NB4 (cell line): ENCODE measurements at regions not wholly inside any gene's neighbourhood (a gene's known extent, or its start where the extent isn't known, plus 50 kb on each side); places are given as distances from the start of the nearest gene placed in this dataset.

Source experiments
- DNase-seq: peaks from one replicate; pipeline ENCODE4 v3.0.0; 2010; ENCODE audit warnings: low read depth
- H3K4me3 ChIP-seq: one replicate; pipeline ENCODE4 v1.5.1; 2011; ENCODE audit warnings: mild to moderate bottlenecking, low read depth, low read length, moderate library complexity
- CTCF ChIP-seq: IDR thresholded peaks from one replicate; pipeline ENCODE4 v1.5.1; 2012; ENCODE audit warnings: low read depth, low read length
- MAX ChIP-seq: IDR thresholded peaks from 2 replicates; pipeline ENCODE4 v1.6.1; 2011; ENCODE audit warnings: low read depth, low read length
- MYC ChIP-seq: IDR thresholded peaks from 2 replicates; pipeline ENCODE4 v1.6.1; 2011; ENCODE audit warnings: low read depth, low read length
- POLR2A ChIP-seq: IDR thresholded peaks from 2 replicates; pipeline ENCODE4 v1.6.1; 2011; ENCODE audit warnings: mild to moderate bottlenecking; ENCODE audit not compliant: insufficient read length; ENCODE audit errors: extremely low read depth

GRCh38 chr10:64261676-64262075 is 740.5 kb downstream of the REEP3 start:
- H3K4me3 ChIP-seq: no peak overlapping the region
- TF ChIP-seq POLR2A (no peak), MAX (no peak), MYC (no peak), CTCF (no peak)
- no peak for DNase-seq

GRCh38 chr10:64265961-64266360 is 744.8 kb downstream of the REEP3 start:
- no peak overlapping the region for H3K4me3 ChIP-seq
- no peak for DNase-seq
- TF ChIP-seq CTCF: no peak
- no peak for TF ChIP-seq MAX
- no peak for TF ChIP-seq MYC
- no peak for TF ChIP-seq POLR2A

- no peak for DNase-seq
- TF ChIP-seq MYC (no peak), CTCF (no peak), POLR2A (no peak), MAX (no peak)
Measured at GRCh38 chr10:64271508-64271907, 750.3 kb downstream of the REEP3 start.

GRCh38 chr10:64271983-64272382 is 750.8 kb downstream of the REEP3 start:
- H3K4me3 ChIP-seq: no peak overlapping the region
- peak; percentile 6 for DNase-seq

More at GRCh38 chr10:64271508-64271907, 750.3 kb downstream of the REEP3 start:
- H3K4me3 ChIP-seq: no peak overlapping the region

GRCh38 chr10:64275001-64275400 is 753.8 kb downstream of the REEP3 start:
- no peak for DNase-seq
- TF ChIP-seq MYC (no peak), CTCF (no peak), MAX (no peak), POLR2A (no peak)
- H3K4me3 ChIP-seq: no peak overlapping the region

More at GRCh38 chr10:64271983-64272382, 750.8 kb downstream of the REEP3 start:
- TF ChIP-seq CTCF: peak; percentile 36
- TF ChIP-seq POLR2A: no peak

- DNase-seq: no peak
- no peak overlapping the region for H3K4me3 ChIP-seq
- TF ChIP-seq MAX (no peak), CTCF (no peak), POLR2A (no peak), MYC (no peak)
Measured at GRCh38 chr10:64275774-64276173, 754.6 kb downstream of the REEP3 start.
